ENCODE measurements at regions not wholly inside any gene's neighbourhood (a gene's known extent, or its start where the extent isn't known, plus 50 kb on each side); places are given as distances from the start of the nearest gene placed in this dataset.

- H3K4me1 ChIP-seq (replicated peaks; ENCODE audit: insufficient read depth), result no peaks in the 10 kb centered on the region
- TF ChIP-seq CTCF (conservative IDR thresholded peaks at IDR 0.05), result no peak
- no peak for TF ChIP-seq EZH2 (IDR thresholded peaks at IDR 0.05; ENCODE audit: low read depth)
- H3K27ac ChIP-seq, result no peak overlapping the region
- no peaks in the 10 kb centered on the region for H3K36me3 ChIP-seq (ENCODE audit: low read depth)
- no peak for DNase-seq
- H3F3A ChIP-seq (ENCODE audit: insufficient read depth, low read depth), result no peaks in the 10 kb centered on the region
- no TSS peak for BruUV-seq (replicated peaks)
- ChIA-PET CTCF (no interaction called here), POLR2A (ENCODE audit: unreplicated experiment) (no interaction called here)
- 0 out of 2 replicates have a peak, but pooled peaks cover 5% of the 10 kb centered on the region for H3K9me3 ChIP-seq (ENCODE audit: insufficient read depth, low read depth)
- no peaks in the 10 kb centered on the region for H4K20me1 ChIP-seq (ENCODE audit: insufficient read depth)
- H2AFZ ChIP-seq, result no peak overlapping the region
- H3K4me2 ChIP-seq, result no peak overlapping the region
- H3K79me2 ChIP-seq (ENCODE audit: low read depth), result no peaks in the 10 kb centered on the region
- no peak overlapping the region for H3K4me3 ChIP-seq
- no peaks in the 10 kb centered on the region for H3K9me2 ChIP-seq (ENCODE audit: insufficient read depth)
- intact Hi-C loops (cut with micrococcal nuclease; ENCODE audit: unreplicated experiment), result no loop called here
- peaks cover 49% of the 10 kb centered on the region for H3K27me3 ChIP-seq (ENCODE audit: insufficient read depth, low read depth)
Observed at GRCh38 chr7:25706764-25707163, 445.2 kb upstream of the NFE2L3 start.

- Histone ChIP-seq H3K36me3 (ENCODE audit: low read depth) (no peaks in the 10 kb centered on the region), H3K9me2 (ENCODE audit: insufficient read depth) (no peaks in the 10 kb centered on the region), H3K4me3 (no peak overlapping the region), H3K9me3 (ENCODE audit: insufficient read depth, low read depth) (no peaks in the 10 kb centered on the region), H3K27me3 (ENCODE audit: insufficient read depth, low read depth) (peaks cover 49% of the 10 kb centered on the region), H3K4me1 (replicated peaks; ENCODE audit: insufficient read depth) (no peaks in the 10 kb centered on the region), H3K4me2 (no peak overlapping the region), H3K79me2 (ENCODE audit: low read depth) (no peaks in the 10 kb centered on the region), H3F3A (ENCODE audit: insufficient read depth, low read depth) (no peaks in the 10 kb centered on the region), H4K20me1 (ENCODE audit: insufficient read depth) (no peaks in the 10 kb centered on the region), H3K27ac (no peak overlapping the region), H2AFZ (no peak overlapping the region)
- CTCF ChIA-PET, result no interaction called here
- BruUV-seq (replicated peaks), result no TSS peak
- intact Hi-C loops (cut with micrococcal nuclease; ENCODE audit: unreplicated experiment), result no loop called here
- POLR2A ChIA-PET (ENCODE audit: unreplicated experiment), result no interaction called here
- no peak for TF ChIP-seq CTCF (conservative IDR thresholded peaks at IDR 0.05)
- no peak for TF ChIP-seq EZH2 (IDR thresholded peaks at IDR 0.05; ENCODE audit: low read depth)
- DNase-seq, result no peak
Observed at GRCh38 chr7:25707768-25708620, 444.0 kb upstream of the NFE2L3 start.

GRCh38 chr7:25710959-25711358 is 441.0 kb upstream of the NFE2L3 start:
- H3K4me1 ChIP-seq (replicated peaks; ENCODE audit: insufficient read depth), result no peaks in the 10 kb centered on the region
- H3K4me2 ChIP-seq, result no peak overlapping the region
- POLR2A ChIA-PET (ENCODE audit: unreplicated experiment), result no interaction called here
- no peak overlapping the region for H2AFZ ChIP-seq
- intact Hi-C loops (cut with micrococcal nuclease; ENCODE audit: unreplicated experiment), result no loop called here
- H3K9me3 ChIP-seq (ENCODE audit: insufficient read depth, low read depth), result no peaks in the 10 kb centered on the region
- 0 out of 2 replicates have a peak, but pooled peaks cover 5% of the 10 kb centered on the region for H4K20me1 ChIP-seq (ENCODE audit: insufficient read depth)
- no peak overlapping the region for H3K27ac ChIP-seq
- TF ChIP-seq CTCF (conservative IDR thresholded peaks at IDR 0.05) (no peak), EZH2 (IDR thresholded peaks at IDR 0.05; ENCODE audit: low read depth) (no peak)
- no peak overlapping the region for H3K4me3 ChIP-seq
- CTCF ChIA-PET, result no interaction called here
- no peaks in the 10 kb centered on the region for H3F3A ChIP-seq (ENCODE audit: insufficient read depth, low read depth)
- BruUV-seq (replicated peaks), result no TSS peak
- peaks cover 38% of the 10 kb centered on the region for H3K27me3 ChIP-seq (ENCODE audit: insufficient read depth, low read depth)
- no peaks in the 10 kb centered on the region for H3K36me3 ChIP-seq (ENCODE audit: low read depth)
- H3K79me2 ChIP-seq (ENCODE audit: low read depth), result no peaks in the 10 kb centered on the region
- no peak for DNase-seq
- H3K9me2 ChIP-seq (ENCODE audit: insufficient read depth), result 0 out of 2 replicates have a peak, but pooled peaks cover 5% of the 10 kb centered on the region
